Spleen (tissue), 11 donors: ENCODE measurements at regions not wholly inside any gene's neighbourhood (a gene's known extent, or its start where the extent isn't known, plus 50 kb on each side); places are given as distances from the start of the nearest gene placed in this dataset.

Experiments
- DNase-seq: peaks from one replicate; pipeline ENCODE4 v3.0.0-alpha.2; 2020
- H3K27ac ChIP-seq, 8 donors: fragments of 200-600 bp; sonication (generic) in 7 of 8; 1 replicate in 4 of 8; 2 replicates in 4 of 8; pipeline versions ENCODE4 v1.5.0 to v1.8.0; 2016 to 2021; ENCODE audit warnings: inconsistent platforms in 4 of 8, mild to moderate bottlenecking in 4 of 8, moderate library complexity in 1 of 8
- H3K27me3 ChIP-seq, 7 donors: fragments of 200-600 bp; sonication (generic) in 6 of 7; replicated peaks in 1 of 7; 1 replicate in 4 of 7; 2 replicates in 3 of 7; pipeline versions ENCODE4 v1.5.0 to v1.8.0; 2016 to 2021; ENCODE audit warnings: inconsistent platforms in 3 of 7, mild to moderate bottlenecking in 1 of 7
- H3K36me3 ChIP-seq, 6 donors: fragments of 200-600 bp; sonication (generic) in 5 of 6; 1 replicate in 4 of 6; 2 replicates in 2 of 6; pipeline versions ENCODE4 v1.5.0 to v1.8.0; 2016 to 2021; ENCODE audit warnings: inconsistent platforms in 2 of 6
- H3K4me1 ChIP-seq, 6 donors: fragments of 200-600 bp; sonication (generic) in 5 of 6; 1 replicate in 3 of 6; 2 replicates in 3 of 6; pipeline versions ENCODE4 v1.5.0 to v1.8.0; 2016 to 2021; ENCODE audit warnings: inconsistent platforms in 3 of 6
- H3K4me3 ChIP-seq, 8 donors: fragments of 200-600 bp; sonication (generic) in 7 of 8; 1 replicate in 4 of 8; 2 replicates in 4 of 8; pipeline versions ENCODE4 v1.5.0 to v1.8.0; 2016 to 2021; ENCODE audit warnings: inconsistent platforms in 4 of 8, mild to moderate bottlenecking in 4 of 8, moderate library complexity in 2 of 8
- H3K9me3 ChIP-seq, 8 donors: fragments of 200-600 bp; sonication (generic) in 7 of 8; 1 replicate in 4 of 8; 2 replicates in 4 of 8; pipeline versions ENCODE4 v1.5.0 to v1.8.0; 2016 to 2021; ENCODE audit warnings: inconsistent platforms in 4 of 8
- POLR2A ChIP-seq, 3 donors: fragments of 450-650 bp; IDR thresholded peaks; one replicate each; pipeline ENCODE4 v1.5.1; 2017; ENCODE audit warnings: antibody characterized with exemption in 3 of 3, mild to moderate bottlenecking in 1 of 3
- POLR2AphosphoS5 ChIP-seq, 3 donors: sonication (generic); formaldehyde crosslinking; IDR thresholded peaks; one replicate each; pipeline ENCODE4 v1.5.1; 2017; ENCODE audit warnings: antibody characterized with exemption in 3 of 3
- WGBS, 5 donors: extraction: QIAGEN DNeasy Blood & Tissue Kit in 3 of 5; methylation state at CpG; one replicate each; pipeline versions ENCODE4 v1.1.5 to v1.1.7; 2013 to 2018; 5-methylcytosine and 5-hydroxymethylcytosine counted together
- intact Hi-C: fragments of 100-400 bp; cut with DNase I; formaldehyde crosslinking; loops from one replicate; pipeline ENCODE4 v1.15.0; 2023; ENCODE audit warnings: low total_unique reads
- TF ChIP-seq, protein P1 (sequence below), 11 experiments: fragments of 200-600 bp in 7 of 11; fragments of 450-650 bp in 4 of 11; sonication (generic) in 4 of 11; IDR thresholded peaks in 8 of 11; conservative IDR thresholded peaks in 3 of 11; 1 replicate in 7 of 11; 2 replicates in 4 of 11; pipeline versions ENCODE4 v1.4.0 to v1.8.0; 2016 to 2021; ENCODE audit warnings: antibody characterized with exemption in 11 of 11, inconsistent platforms in 4 of 11, mild to moderate bottlenecking in 1 of 11
- donor health status: healthy with polysubstance abuse.
- donor health status: DM: no; HTN: no; CAD: no; lungs with moderate emphysema.
- donor health status: DM: no; HTN: no; CAD: no.
- donor health status: Bipolar disorder and iron deficiency.
- donor health status: healthy.
- donor health status: DM: no; HTN: no; CAD: no.
- donor health status: DM: yes; HTN: yes; CAD: no.

DNA sequence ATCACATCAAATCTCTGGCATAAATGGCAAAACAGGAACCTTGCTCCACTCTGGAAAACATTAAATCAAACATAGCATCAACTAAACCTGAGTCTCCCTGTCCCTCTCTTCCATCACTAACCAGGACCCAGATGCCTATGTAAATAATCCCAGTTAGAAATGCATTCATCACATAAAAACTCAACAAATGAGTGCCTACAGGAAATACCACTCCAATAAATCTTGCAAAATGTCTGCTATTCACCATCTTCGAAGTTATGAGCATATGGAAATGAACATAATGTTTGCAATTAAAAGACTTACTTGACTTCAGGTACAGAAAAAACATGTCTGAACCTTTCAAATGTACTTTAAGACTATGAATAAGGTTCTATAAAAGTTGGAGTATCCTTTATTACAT is 425.0 kb downstream of the CDH11 start:
- no peaks in the 10 kb centered on the region for H3K4me1 ChIP-seq
- peaks cover 0 to 17% (median 5%) of the 10 kb centered on the region in 8 donors for H3K9me3 ChIP-seq
- WGBS, 5 donors = 38 to 60% (median 51%) methylated on average over 1 of the region's 1 CpG
- H3K36me3 ChIP-seq = no peaks in the 10 kb centered on the region
- no peak overlapping the region for H3K27ac ChIP-seq
- TF ChIP-seq POLR2AphosphoS5 (IDR thresholded peaks at IDR 0.05) (no peak), POLR2A (IDR thresholded peaks at IDR 0.05) (no peak)
- TF ChIP-seq, protein P1, sequence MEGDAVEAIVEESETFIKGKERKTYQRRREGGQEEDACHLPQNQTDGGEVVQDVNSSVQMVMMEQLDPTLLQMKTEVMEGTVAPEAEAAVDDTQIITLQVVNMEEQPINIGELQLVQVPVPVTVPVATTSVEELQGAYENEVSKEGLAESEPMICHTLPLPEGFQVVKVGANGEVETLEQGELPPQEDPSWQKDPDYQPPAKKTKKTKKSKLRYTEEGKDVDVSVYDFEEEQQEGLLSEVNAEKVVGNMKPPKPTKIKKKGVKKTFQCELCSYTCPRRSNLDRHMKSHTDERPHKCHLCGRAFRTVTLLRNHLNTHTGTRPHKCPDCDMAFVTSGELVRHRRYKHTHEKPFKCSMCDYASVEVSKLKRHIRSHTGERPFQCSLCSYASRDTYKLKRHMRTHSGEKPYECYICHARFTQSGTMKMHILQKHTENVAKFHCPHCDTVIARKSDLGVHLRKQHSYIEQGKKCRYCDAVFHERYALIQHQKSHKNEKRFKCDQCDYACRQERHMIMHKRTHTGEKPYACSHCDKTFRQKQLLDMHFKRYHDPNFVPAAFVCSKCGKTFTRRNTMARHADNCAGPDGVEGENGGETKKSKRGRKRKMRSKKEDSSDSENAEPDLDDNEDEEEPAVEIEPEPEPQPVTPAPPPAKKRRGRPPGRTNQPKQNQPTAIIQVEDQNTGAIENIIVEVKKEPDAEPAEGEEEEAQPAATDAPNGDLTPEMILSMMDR (IDR thresholded peaks at IDR 0.05 in 8 of 11, conservative IDR thresholded peaks at IDR 0.05 in 3 of 11) = no peak
- no peaks in the 10 kb centered on the region for H3K27me3 ChIP-seq
- H3K4me3 ChIP-seq = no peak overlapping the region
- intact Hi-C loops = no loop called here
- no peak for DNase-seq

DNA sequence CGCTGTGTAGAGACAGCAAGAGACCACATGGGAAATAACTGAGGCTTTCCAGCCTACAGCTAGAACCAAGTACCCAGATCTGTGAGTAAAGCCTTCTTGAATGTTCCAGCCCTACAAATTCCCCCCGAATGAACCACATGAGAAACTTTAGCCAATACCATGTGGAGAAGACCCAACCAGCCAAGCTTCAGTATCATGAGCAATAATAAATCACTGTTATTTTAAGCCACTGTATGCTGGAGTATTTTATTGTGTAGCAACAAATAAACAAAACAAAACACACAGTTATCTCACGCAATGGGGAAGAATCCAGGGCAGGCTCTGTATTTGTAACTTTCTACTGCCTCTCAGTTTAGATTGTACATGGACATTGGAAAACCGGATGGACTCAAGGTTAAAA is 426.2 kb downstream of the CDH11 start:
- WGBS, 5 donors = 74 to 89% (median 81%) methylated on average over 4 of the region's 4 CpGs

DNA sequence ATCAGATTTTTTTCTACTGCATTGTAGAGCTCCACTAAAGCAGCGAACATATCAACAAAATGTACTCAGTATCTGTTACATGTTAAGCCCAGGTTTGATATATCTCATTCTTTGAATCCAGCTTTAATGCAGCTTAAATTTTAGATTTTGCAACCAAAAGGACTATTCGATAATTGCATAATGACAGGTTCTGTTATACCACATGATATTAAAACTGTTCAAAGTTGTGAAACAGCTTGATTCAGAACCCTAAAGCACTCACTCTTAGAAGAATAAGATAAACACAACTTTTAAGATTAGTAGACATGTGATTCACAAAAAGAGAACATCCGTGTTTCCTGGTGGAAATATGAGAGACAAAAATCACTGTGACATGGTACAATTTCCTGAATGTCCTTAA is 427.9 kb downstream of the CDH11 start:
- Histone ChIP-seq H3K4me1 (no peaks in the 10 kb centered on the region), H3K27ac (no peak overlapping the region), H3K36me3 (no peaks in the 10 kb centered on the region), H3K4me3 (no peak overlapping the region), H3K27me3 (no peaks in the 10 kb centered on the region), H3K9me3 (peaks cover 0 to 7% (median 0%) of the 10 kb centered on the region in 8 donors)
- TF ChIP-seq, protein P1 (IDR thresholded peaks at IDR 0.05 in 8 of 11, conservative IDR thresholded peaks at IDR 0.05 in 3 of 11) = no peak
- TF ChIP-seq POLR2A (IDR thresholded peaks at IDR 0.05) (no peak), POLR2AphosphoS5 (IDR thresholded peaks at IDR 0.05) (no peak)
- WGBS, 5 donors = 66 to 88% (median 77%) methylated on average over 3 of the region's 3 CpGs
- DNase-seq = no peak
- intact Hi-C loops = no loop called here

More for the DNA sequence above, 426.2 kb downstream of the CDH11 start:
- H3K36me3 ChIP-seq = no peaks in the 10 kb centered on the region
- DNase-seq = no peak
- H3K4me1 ChIP-seq = no peaks in the 10 kb centered on the region
- peaks cover 0 to 6% (median 0%) of the 10 kb centered on the region in 8 donors for H3K9me3 ChIP-seq
- no peaks in the 10 kb centered on the region for H3K27me3 ChIP-seq
- intact Hi-C loops = no loop called here
- H3K4me3 ChIP-seq = no peak overlapping the region
- H3K27ac ChIP-seq = no peak overlapping the region
- TF ChIP-seq POLR2AphosphoS5 (IDR thresholded peaks at IDR 0.05) = no peak
- TF ChIP-seq POLR2A (IDR thresholded peaks at IDR 0.05) = no peak
- TF ChIP-seq, protein P1 (IDR thresholded peaks at IDR 0.05 in 8 of 11, conservative IDR thresholded peaks at IDR 0.05 in 3 of 11) = no peak

DNA sequence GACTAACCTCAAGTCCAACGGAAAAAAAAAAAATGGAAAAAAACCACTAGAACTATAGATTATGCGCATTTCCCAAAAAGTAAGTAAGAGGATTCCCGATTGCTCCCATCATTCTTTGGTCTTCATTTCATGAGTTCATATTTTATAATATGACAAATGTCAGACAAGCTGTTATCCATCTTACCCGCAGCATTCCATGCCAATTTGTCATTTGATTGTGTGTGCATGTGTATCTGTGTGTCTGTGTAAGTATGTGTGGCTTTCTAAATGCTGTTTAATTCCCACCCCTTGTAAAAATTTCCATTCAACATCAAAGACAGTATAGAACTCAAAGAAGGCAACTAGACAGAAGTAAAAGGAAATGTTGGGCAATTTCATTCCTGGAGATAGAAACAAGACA is 434.1 kb downstream of the CDH11 start:
- Histone ChIP-seq H3K4me1 (no peaks in the 10 kb centered on the region), H3K27me3 (no peaks in the 10 kb centered on the region), H3K27ac (no peak overlapping the region), H3K9me3 (peaks cover 0 to 16% (median 5%) of the 10 kb centered on the region in 8 donors), H3K36me3 (no peaks in the 10 kb centered on the region), H3K4me3 (no peak overlapping the region)
- intact Hi-C loops = no loop called here
- WGBS, 5 donors = 81 to 94% (median 89%) methylated on average over 4 of the region's 4 CpGs
- TF ChIP-seq, protein P1 (IDR thresholded peaks at IDR 0.05 in 8 of 11, conservative IDR thresholded peaks at IDR 0.05 in 3 of 11) = no peak
- TF ChIP-seq POLR2A (IDR thresholded peaks at IDR 0.05) (no peak), POLR2AphosphoS5 (IDR thresholded peaks at IDR 0.05) (no peak)
- no peak for DNase-seq
